ENCODE measurements at regions not wholly inside any gene's neighbourhood (a gene's known extent, or its start where the extent isn't known, plus 50 kb on each side); places are given as distances from the start of the nearest gene placed in this dataset.

DNA sequence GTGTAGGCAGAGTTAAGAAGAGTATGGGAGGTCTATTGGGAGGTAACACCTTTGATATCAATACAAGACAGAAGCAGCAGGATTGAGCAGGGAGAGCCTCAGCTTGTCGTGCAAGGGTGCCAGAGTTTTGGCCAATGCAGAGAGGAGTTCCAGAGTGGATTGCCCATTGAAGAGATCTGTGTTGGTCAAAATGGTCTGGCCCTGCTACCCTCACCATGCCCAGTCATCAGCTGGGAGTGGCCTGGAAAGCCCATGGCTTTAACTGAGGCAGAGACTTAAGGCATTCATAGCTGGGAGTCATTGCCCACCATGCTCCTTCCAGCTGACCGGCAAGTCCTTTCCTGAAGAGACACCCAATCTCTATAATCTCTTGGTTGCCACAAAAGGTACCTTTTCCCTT lies 271.3 kb downstream of the ABHD5 start:
- Histone ChIP-seq H3K27ac (ENCODE audit: low read length) (no peak overlapping the region), H3K9me2 (replicated peaks; ENCODE audit: insufficient read depth, low read length) (no peaks in the 10 kb centered on the region), H4K20me1 (ENCODE audit: insufficient read depth, low read depth, low read length) (no peaks in the 10 kb centered on the region), H2AFZ (ENCODE audit: low read length) (no peak overlapping the region), H3K36me3 (ENCODE audit: insufficient read depth, low read length) (no peaks in the 10 kb centered on the region), H3K27me3 (ENCODE audit: low read length) (no peaks in the 10 kb centered on the region), H3K4me2 (ENCODE audit: low read depth, low read length, poor library complexity, severe bottlenecking) (no peak overlapping the region), H3K9ac (ENCODE audit: low read length) (no peak overlapping the region), H3K4me3 (ENCODE audit: low read length) (no peak overlapping the region), H3K79me2 (ENCODE audit: low read length) (no peaks in the 10 kb centered on the region), H3K4me1 (ENCODE audit: low read length) (peaks cover 67% of the 10 kb centered on the region), H3K9me3 (ENCODE audit: low read length) (no peaks in the 10 kb centered on the region)
- no peak for DNase-seq

GRCh38 chr3:43963208-43963607 lies 272.5 kb downstream of the ABHD5 start:
- Histone ChIP-seq H3K36me3 (ENCODE audit: insufficient read depth, low read length) (no peaks in the 10 kb centered on the region), H3K27ac (ENCODE audit: low read length) (no peak overlapping the region), H3K9me2 (replicated peaks; ENCODE audit: insufficient read depth, low read length) (no peaks in the 10 kb centered on the region), H3K9me3 (ENCODE audit: low read length) (no peaks in the 10 kb centered on the region), H2AFZ (ENCODE audit: low read length) (no peak overlapping the region), H3K9ac (ENCODE audit: low read length) (no peak overlapping the region), H3K79me2 (ENCODE audit: low read length) (no peaks in the 10 kb centered on the region), H3K4me3 (ENCODE audit: low read length) (no peak overlapping the region), H3K27me3 (ENCODE audit: low read length) (no peaks in the 10 kb centered on the region), H3K4me1 (ENCODE audit: low read length) (peaks cover 67% of the 10 kb centered on the region), H4K20me1 (ENCODE audit: insufficient read depth, low read depth, low read length) (no peaks in the 10 kb centered on the region), H3K4me2 (ENCODE audit: low read depth, low read length, poor library complexity, severe bottlenecking) (no peak overlapping the region)
- DNase-seq, result no peak

GRCh38 chr3:43964640-43965039 lies 273.9 kb downstream of the ABHD5 start:
- Histone ChIP-seq H3K4me3 (ENCODE audit: low read length) (no peak overlapping the region), H3K9ac (ENCODE audit: low read length) (no peak overlapping the region), H3K9me3 (ENCODE audit: low read length) (no peaks in the 10 kb centered on the region), H3K9me2 (replicated peaks; ENCODE audit: insufficient read depth, low read length) (no peaks in the 10 kb centered on the region), H3K79me2 (ENCODE audit: low read length) (no peaks in the 10 kb centered on the region), H3K36me3 (ENCODE audit: insufficient read depth, low read length) (no peaks in the 10 kb centered on the region), H2AFZ (ENCODE audit: low read length) (no peak overlapping the region), H3K27me3 (ENCODE audit: low read length) (no peaks in the 10 kb centered on the region), H4K20me1 (ENCODE audit: insufficient read depth, low read depth, low read length) (no peaks in the 10 kb centered on the region), H3K4me2 (ENCODE audit: low read depth, low read length, poor library complexity, severe bottlenecking) (peak overlapping the region; percentile 74), H3K4me1 (ENCODE audit: low read length) (peaks cover 66% of the 10 kb centered on the region), H3K27ac (ENCODE audit: low read length) (peak overlapping the region; percentile 93)
- DNase-seq, result peak; percentile 45

DNA sequence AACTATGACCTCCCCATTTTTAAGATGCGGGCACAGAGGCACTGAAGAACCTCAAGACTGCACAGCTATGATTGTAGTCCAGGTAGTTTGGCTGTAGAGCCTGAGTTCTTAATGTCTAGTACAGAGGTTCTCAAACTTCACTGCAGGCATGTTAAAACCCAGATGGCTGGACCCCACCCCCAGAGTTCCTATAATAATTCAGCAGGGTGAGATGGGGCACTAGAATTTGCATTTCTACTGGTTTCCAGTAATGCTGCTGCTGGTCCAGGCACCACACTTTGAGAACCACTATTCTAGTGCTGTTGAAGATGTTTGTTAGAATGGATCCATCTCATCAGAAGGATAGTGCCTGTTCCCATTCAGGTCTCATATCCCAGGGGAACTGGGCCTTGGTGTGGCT lies 274.9 kb downstream of the ABHD5 start:
- H3K4me2 ChIP-seq (ENCODE audit: low read depth, low read length, poor library complexity, severe bottlenecking), result peak overlapping the region; percentile 74

GRCh38 chr3:43966126-43966525 lies 275.4 kb downstream of the ABHD5 start:
- Histone ChIP-seq H4K20me1 (ENCODE audit: insufficient read depth, low read depth, low read length) (no peaks in the 10 kb centered on the region), H3K27me3 (ENCODE audit: low read length) (no peaks in the 10 kb centered on the region), H3K9me3 (ENCODE audit: low read length) (no peaks in the 10 kb centered on the region), H3K4me2 (ENCODE audit: low read depth, low read length, poor library complexity, severe bottlenecking) (peak overlapping the region; percentile 74), H3K27ac (ENCODE audit: low read length) (peak overlapping the region; percentile 93), H3K36me3 (ENCODE audit: insufficient read depth, low read length) (no peaks in the 10 kb centered on the region), H3K4me3 (ENCODE audit: low read length) (peak overlapping the region; percentile 47), H2AFZ (ENCODE audit: low read length) (no peak overlapping the region), H3K4me1 (ENCODE audit: low read length) (peaks cover 60% of the 10 kb centered on the region), H3K9ac (ENCODE audit: low read length) (peak overlapping the region; percentile 59), H3K9me2 (replicated peaks; ENCODE audit: insufficient read depth, low read length) (no peaks in the 10 kb centered on the region), H3K79me2 (ENCODE audit: low read length) (no peaks in the 10 kb centered on the region)
- DNase-seq, result peak; percentile 58

More for the DNA sequence above, 274.9 kb downstream of the ABHD5 start:
- no peaks in the 10 kb centered on the region for H4K20me1 ChIP-seq (ENCODE audit: insufficient read depth, low read depth, low read length)
- H3K36me3 ChIP-seq (ENCODE audit: insufficient read depth, low read length), result no peaks in the 10 kb centered on the region
- H3K9ac ChIP-seq (ENCODE audit: low read length), result peak overlapping the region; percentile 59
- H3K27ac ChIP-seq (ENCODE audit: low read length), result peak overlapping the region; percentile 93
- H3K4me3 ChIP-seq (ENCODE audit: low read length), result peak overlapping the region; percentile 47
- H3K9me3 ChIP-seq (ENCODE audit: low read length), result no peaks in the 10 kb centered on the region
- no peak overlapping the region for H2AFZ ChIP-seq (ENCODE audit: low read length)
- no peaks in the 10 kb centered on the region for H3K27me3 ChIP-seq (ENCODE audit: low read length)
- H3K9me2 ChIP-seq (replicated peaks; ENCODE audit: insufficient read depth, low read length), result no peaks in the 10 kb centered on the region
- DNase-seq, result peak; percentile 81
- H3K79me2 ChIP-seq (ENCODE audit: low read length), result no peaks in the 10 kb centered on the region
- H3K4me1 ChIP-seq (ENCODE audit: low read length), result peaks cover 62% of the 10 kb centered on the region

DNA sequence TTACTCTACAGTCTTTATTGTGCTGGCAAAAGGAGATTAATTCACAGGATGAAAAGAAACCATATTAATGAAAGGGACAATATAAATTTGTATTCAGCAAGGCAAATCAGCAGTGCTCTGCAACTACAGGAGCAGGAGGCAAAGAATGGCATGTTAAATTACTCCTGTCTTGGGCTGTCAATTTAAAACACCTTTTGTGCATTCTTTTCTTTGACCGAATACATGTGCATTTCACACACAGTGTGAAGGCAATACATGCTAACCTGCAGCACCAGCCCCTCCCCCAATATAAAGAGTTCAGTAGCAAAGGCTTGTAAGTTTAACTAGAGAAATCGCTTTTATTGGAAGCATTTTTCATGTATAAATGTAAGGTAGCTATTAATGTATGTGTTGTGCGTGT lies 275.2 kb upstream of the TOPAZ1 start:
- peaks cover 60% of the 10 kb centered on the region for H3K4me1 ChIP-seq (ENCODE audit: low read length)
- no peaks in the 10 kb centered on the region for H3K79me2 ChIP-seq (ENCODE audit: low read length)
- H2AFZ ChIP-seq (ENCODE audit: low read length), result no peak overlapping the region
- H3K4me2 ChIP-seq (ENCODE audit: low read depth, low read length, poor library complexity, severe bottlenecking), result peak overlapping the region; percentile 74
- DNase-seq, result no peak
- H3K9ac ChIP-seq (ENCODE audit: low read length), result peak overlapping the region; percentile 59; the same call in 1 of the 2 replicates
- H3K9me3 ChIP-seq (ENCODE audit: low read length), result no peaks in the 10 kb centered on the region
- peak overlapping the region; percentile 93 for H3K27ac ChIP-seq (ENCODE audit: low read length)
- H3K36me3 ChIP-seq (ENCODE audit: insufficient read depth, low read length), result no peaks in the 10 kb centered on the region
- H4K20me1 ChIP-seq (ENCODE audit: insufficient read depth, low read depth, low read length), result no peaks in the 10 kb centered on the region
- no peaks in the 10 kb centered on the region for H3K27me3 ChIP-seq (ENCODE audit: low read length)
- H3K9me2 ChIP-seq (replicated peaks; ENCODE audit: insufficient read depth, low read length), result no peaks in the 10 kb centered on the region
- H3K4me3 ChIP-seq (ENCODE audit: low read length), result peak overlapping the region; percentile 47; the same call in 1 of the 2 replicates

- H3K9ac ChIP-seq (ENCODE audit: low read length), result peak overlapping the region; percentile 35; the same call in 1 of the 2 replicates
- peak overlapping the region; percentile 73 for H3K27ac ChIP-seq (ENCODE audit: low read length)
- H3K27me3 ChIP-seq (ENCODE audit: low read length), result no peaks in the 10 kb centered on the region
- H3K4me1 ChIP-seq (ENCODE audit: low read length), result peaks cover 60% of the 10 kb centered on the region
- no peak overlapping the region for H2AFZ ChIP-seq (ENCODE audit: low read length)
- DNase-seq, result peak; percentile 55
- no peaks in the 10 kb centered on the region for H3K9me3 ChIP-seq (ENCODE audit: low read length)
- peak overlapping the region; percentile 59 for H3K4me2 ChIP-seq (ENCODE audit: low read depth, low read length, poor library complexity, severe bottlenecking)
- no peaks in the 10 kb centered on the region for H4K20me1 ChIP-seq (ENCODE audit: insufficient read depth, low read depth, low read length)
- no peaks in the 10 kb centered on the region for H3K36me3 ChIP-seq (ENCODE audit: insufficient read depth, low read length)
- H3K79me2 ChIP-seq (ENCODE audit: low read length), result no peaks in the 10 kb centered on the region
- peak overlapping the region; percentile 18; the same call in 1 of the 2 replicates for H3K4me3 ChIP-seq (ENCODE audit: low read length)
- H3K9me2 ChIP-seq (replicated peaks; ENCODE audit: insufficient read depth, low read length), result no peaks in the 10 kb centered on the region
Observed at GRCh38 chr3:43968465-43968864, 273.2 kb upstream of the TOPAZ1 start.

- Histone ChIP-seq H3K9me2 (replicated peaks; ENCODE audit: insufficient read depth, low read length) (no peaks in the 10 kb centered on the region), H4K20me1 (ENCODE audit: insufficient read depth, low read depth, low read length) (no peaks in the 10 kb centered on the region), H3K79me2 (ENCODE audit: low read length) (no peaks in the 10 kb centered on the region), H3K4me3 (ENCODE audit: low read length) (no peak overlapping the region), H3K9ac (ENCODE audit: low read length) (no peak overlapping the region), H3K27ac (ENCODE audit: low read length) (peak overlapping the region; percentile 73; the same call in 1 of the 2 replicates), H3K4me2 (ENCODE audit: low read depth, low read length, poor library complexity, severe bottlenecking) (no peak overlapping the region), H3K36me3 (ENCODE audit: insufficient read depth, low read length) (no peaks in the 10 kb centered on the region), H2AFZ (ENCODE audit: low read length) (peak overlapping the region; percentile 64; the same call in 1 of the 2 replicates), H3K4me1 (ENCODE audit: low read length) (peaks cover 53% of the 10 kb centered on the region), H3K27me3 (ENCODE audit: low read length) (no peaks in the 10 kb centered on the region), H3K9me3 (ENCODE audit: low read length) (no peaks in the 10 kb centered on the region)
- no peak for DNase-seq
Observed at GRCh38 chr3:43969944-43970343, 271.7 kb upstream of the TOPAZ1 start.

Measured in Karpas-422 (cell line).